Mucosa of descending colon (tissue), 3 donors: ENCODE measurements at regions not wholly inside any gene's neighbourhood (a gene's known extent, or its start where the extent isn't known, plus 50 kb on each side); places are given as distances from the start of the nearest gene placed in this dataset.

ENCODE experiments used
- ATAC-seq: fragments of 200-7000 bp; cut with Tn5 transposase; one replicate; pipeline ENCODE4 v1.9.1; 2020; ENCODE audit warnings: mild to moderate bottlenecking, moderate library complexity
- DNase-seq, 3 donors: peaks; one replicate each; pipeline ENCODE4 v3.0.0-alpha.2; 2020
- H3K36me3 ChIP-seq: fragments of 200-600 bp; one replicate; pipeline ENCODE4 v1.8.0; 2021; ENCODE audit warnings: low read depth, mild to moderate bottlenecking
- H3K4me1 ChIP-seq: fragments of 200-600 bp; one replicate; pipeline ENCODE4 v1.8.0; 2021; ENCODE audit warnings: low read depth, mild to moderate bottlenecking
- H3K4me3 ChIP-seq: fragments of 200-600 bp; one replicate; pipeline ENCODE4 v1.8.0; 2021; ENCODE audit warnings: mild to moderate bottlenecking
- H3K9me3 ChIP-seq: fragments of 200-600 bp; one replicate; pipeline ENCODE4 v1.8.0; 2021; ENCODE audit warnings: mild to moderate bottlenecking
- CTCF ChIP-seq: fragments of 200-600 bp; IDR thresholded peaks from one replicate; pipeline ENCODE4 v1.8.0; 2022; ENCODE audit warnings: antibody characterized with exemption, mild to moderate bottlenecking
- intact Hi-C, 2 donors: fragments of 100-400 bp; cut with DNase I in 1 of 2; cut with micrococcal nuclease in 1 of 2; formaldehyde crosslinking; loops; one replicate each; pipeline versions ENCODE4 v1.11.0 to v1.11.1; 2022; cut with DNase I, micrococcal nuclease
- donor health status: DM: no; HTN: no; CAD: no; lungs with moderate emphysema.
- donor health status: DM: no; HTN: no; CAD: no.
- donor health status: DM: no; HTN: yes; CAD: no.

DNA sequence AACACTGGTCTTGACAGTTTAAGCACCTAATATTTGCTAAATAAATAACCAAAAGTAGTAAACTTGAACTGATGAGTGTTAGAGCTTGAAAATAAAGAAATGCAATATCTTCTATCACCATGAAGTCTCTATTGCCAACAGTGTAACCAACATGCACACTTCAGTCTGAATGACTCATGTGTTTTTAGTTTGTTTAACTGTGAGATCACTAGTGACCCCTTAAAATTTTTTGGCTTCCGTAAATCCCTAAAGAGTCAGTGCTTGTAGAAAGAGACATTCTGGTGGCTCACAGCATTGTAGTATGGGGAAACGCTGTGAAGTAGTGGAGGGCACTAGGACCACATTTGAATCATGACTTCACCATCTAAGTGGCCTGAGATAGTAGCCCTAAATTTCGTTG lies 341.1 kb downstream of the PMP22 start:
- no peak for TF ChIP-seq CTCF
- intact Hi-C loops: loop anchor here (10.0 kb wide), 1 partner anchor 1329 kb away; no protein-coding TSS in a partner anchor
- Histone ChIP-seq H3K9me3 (no peaks in the 10 kb centered on the region), H3K4me1 (no peaks in the 10 kb centered on the region), H3K36me3 (no peaks in the 10 kb centered on the region), H3K4me3 (no peak overlapping the region)
- no peak for DNase-seq
- no peak for ATAC-seq

DNA sequence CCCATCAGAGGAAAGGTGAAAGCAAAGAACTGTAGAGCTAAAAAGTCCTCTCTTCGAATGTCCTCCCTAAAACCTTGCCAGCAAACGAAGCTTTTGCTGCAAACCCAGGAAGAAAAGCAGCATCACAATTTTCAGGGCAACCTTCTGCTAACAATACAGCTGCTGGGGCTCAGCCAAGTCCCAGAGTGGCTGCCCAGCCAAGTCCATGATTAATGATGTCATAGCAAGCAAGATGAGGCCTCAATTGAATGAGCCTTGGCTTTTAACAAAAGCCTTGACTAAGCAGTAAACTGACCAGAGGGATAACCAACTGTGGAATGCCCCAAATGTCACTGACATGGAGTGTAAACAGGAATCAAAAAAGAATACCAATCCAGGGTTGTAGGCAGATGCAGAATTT lies 342.7 kb downstream of the PMP22 start:
- Histone ChIP-seq H3K36me3 (no peaks in the 10 kb centered on the region), H3K9me3 (no peaks in the 10 kb centered on the region), H3K4me1 (no peaks in the 10 kb centered on the region), H3K4me3 (no peak overlapping the region)
- no peak for ATAC-seq
- no peak for TF ChIP-seq CTCF
- intact Hi-C loops: loop anchor here (10.0 kb wide), 1 partner anchor 1328 kb away; no protein-coding TSS in a partner anchor
- no peak for DNase-seq

DNA sequence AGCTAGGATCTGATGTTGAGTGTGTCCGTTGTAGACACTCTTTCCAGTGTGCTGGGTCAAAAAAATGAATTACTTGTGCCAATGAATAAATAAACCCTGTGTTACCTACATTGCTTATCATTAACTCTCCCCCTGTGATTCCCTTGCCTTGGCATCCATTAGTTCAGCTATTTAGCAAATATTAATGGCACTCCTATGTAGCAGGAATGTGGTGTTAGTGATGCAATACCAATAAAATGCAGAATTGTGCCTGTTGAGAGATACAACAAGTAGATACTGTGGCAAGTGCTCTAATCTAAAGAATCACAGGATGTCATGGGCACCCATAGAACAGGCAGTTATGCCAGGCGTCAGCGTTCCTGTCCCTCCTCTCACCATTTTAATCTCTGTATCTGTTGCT lies 343.2 kb downstream of the PMP22 start:
- no peak for ATAC-seq
- no peaks in the 10 kb centered on the region for H3K9me3 ChIP-seq
- no peaks in the 10 kb centered on the region for H3K36me3 ChIP-seq
- intact Hi-C loops: loop anchor here (10.0 kb wide), 1 partner anchor 1327 kb away; no protein-coding TSS in a partner anchor
- no peak for DNase-seq
- H3K4me3 ChIP-seq: no peak overlapping the region
- H3K4me1 ChIP-seq: no peaks in the 10 kb centered on the region
- no peak for TF ChIP-seq CTCF

GRCh38 chr17:14919631-14920213 lies 345.4 kb downstream of the PMP22 start:
- no peak for TF ChIP-seq CTCF
- no peaks in the 10 kb centered on the region for H3K9me3 ChIP-seq
- H3K36me3 ChIP-seq: no peaks in the 10 kb centered on the region
- no peak for ATAC-seq
- H3K4me1 ChIP-seq: no peaks in the 10 kb centered on the region
- H3K4me3 ChIP-seq: no peak overlapping the region
- no peak for DNase-seq
- intact Hi-C loops: loop anchor here (10.0 kb wide), 1 partner anchor 1325 kb away; no protein-coding TSS in a partner anchor

GRCh38 chr17:14919094-14919493 lies 346.0 kb downstream of the PMP22 start:
- Histone ChIP-seq H3K36me3 (no peaks in the 10 kb centered on the region), H3K9me3 (no peaks in the 10 kb centered on the region), H3K4me3 (no peak overlapping the region), H3K4me1 (no peaks in the 10 kb centered on the region)
- no peak for DNase-seq
- intact Hi-C loops: no loop called here
- no peak for TF ChIP-seq CTCF
- no peak for ATAC-seq

DNA sequence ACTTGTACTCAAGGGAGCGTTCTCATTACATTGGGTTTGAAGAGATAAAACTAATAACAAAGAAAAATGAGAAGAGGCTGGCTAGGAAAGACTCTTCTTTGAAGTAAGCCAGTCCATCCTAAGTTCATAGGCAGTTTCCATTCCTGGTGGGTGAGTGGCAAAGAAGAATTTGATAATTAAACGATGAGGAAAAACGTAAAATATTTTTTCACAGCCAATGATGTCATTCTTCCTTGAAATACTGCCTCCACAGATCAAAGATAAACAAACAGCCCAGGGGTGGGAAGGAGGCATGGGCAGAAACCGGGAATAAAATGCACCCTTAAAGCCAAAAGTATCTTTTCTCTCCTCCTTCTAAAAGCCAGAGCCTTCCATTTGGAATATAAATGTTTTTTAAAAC lies 346.6 kb downstream of the PMP22 start:
- no peak for TF ChIP-seq CTCF
- intact Hi-C loops: no loop called here

More for the DNA sequence above, 346.6 kb downstream of the PMP22 start:
- H3K9me3 ChIP-seq: no peaks in the 10 kb centered on the region
- DNase-seq (no peak), ATAC-seq (no peak)
- H3K36me3 ChIP-seq: no peaks in the 10 kb centered on the region
- H3K4me3 ChIP-seq: no peak overlapping the region
- no peaks in the 10 kb centered on the region for H3K4me1 ChIP-seq
